ENCODE measurements at regions not wholly inside any gene's neighbourhood (a gene's known extent, or its start where the extent isn't known, plus 50 kb on each side); places are given as distances from the start of the nearest gene placed in this dataset.
"Not testable (repeated sequence)": the region's sequence is repeated elsewhere in the genome, so short reads cannot be mapped to it uniquely, and the experiment has no call there.

- not testable (repeated sequence) for H3K9me3 ChIP-seq (ENCODE audit: insufficient read depth, low read depth, low read length); H3F3A ChIP-seq (ENCODE audit: low read depth); H3K4me3 ChIP-seq (ENCODE audit: low read length, poor library complexity, severe bottlenecking); H3K4me1 ChIP-seq (ENCODE audit: insufficient read depth, low read length, poor library complexity, severe bottlenecking); H3K9ac ChIP-seq (ENCODE audit: low read depth, low read length, poor library complexity, severe bottlenecking); H3K79me2 ChIP-seq (ENCODE audit: insufficient read depth, low read length); H4K20me1 ChIP-seq (ENCODE audit: insufficient read depth, low read length, poor library complexity, severe bottlenecking); H3K9me2 ChIP-seq (replicated peaks; ENCODE audit: low read depth, low read length); H2AFZ ChIP-seq (ENCODE audit: low read length); H3K36me3 ChIP-seq (ENCODE audit: insufficient read depth, low read length); H3K27me3 ChIP-seq (ENCODE audit: insufficient read depth, low read length, poor library complexity, severe bottlenecking); H3K4me2 ChIP-seq (ENCODE audit: low read depth, low read length, poor library complexity, severe bottlenecking)
Observed at GRCh38 chrX:115840729-115841409, 279.9 kb downstream of the PLS3 start.

GRCh38 chrX:115850986-115851385 is 290.0 kb downstream of the PLS3 start:
- not testable (repeated sequence) for H3K79me2 ChIP-seq (ENCODE audit: insufficient read depth, low read length); H3K27me3 ChIP-seq (ENCODE audit: insufficient read depth, low read length, poor library complexity, severe bottlenecking); H3K4me2 ChIP-seq (ENCODE audit: low read depth, low read length, poor library complexity, severe bottlenecking)

GRCh38 chrX:115853260-115853659 is 292.3 kb downstream of the PLS3 start:
- H3K79me2 ChIP-seq (ENCODE audit: insufficient read depth, low read length); H3K9me2 ChIP-seq (replicated peaks; ENCODE audit: low read depth, low read length); H3K4me1 ChIP-seq (ENCODE audit: insufficient read depth, low read length, poor library complexity, severe bottlenecking); H3K36me3 ChIP-seq (ENCODE audit: insufficient read depth, low read length); H3K4me3 ChIP-seq (ENCODE audit: low read length, poor library complexity, severe bottlenecking); H3K27me3 ChIP-seq (ENCODE audit: insufficient read depth, low read length, poor library complexity, severe bottlenecking); H3K9ac ChIP-seq (ENCODE audit: low read depth, low read length, poor library complexity, severe bottlenecking); H3K9me3 ChIP-seq (ENCODE audit: insufficient read depth, low read depth, low read length); H4K20me1 ChIP-seq (ENCODE audit: insufficient read depth, low read length, poor library complexity, severe bottlenecking); H3F3A ChIP-seq (ENCODE audit: low read depth); H2AFZ ChIP-seq (ENCODE audit: low read length); H3K4me2 ChIP-seq (ENCODE audit: low read depth, low read length, poor library complexity, severe bottlenecking): not testable (repeated sequence)

More at GRCh38 chrX:115850986-115851385, 290.0 kb downstream of the PLS3 start:
- not testable (repeated sequence) for H3K9ac ChIP-seq (ENCODE audit: low read depth, low read length, poor library complexity, severe bottlenecking); H3K4me3 ChIP-seq (ENCODE audit: low read length, poor library complexity, severe bottlenecking); H4K20me1 ChIP-seq (ENCODE audit: insufficient read depth, low read length, poor library complexity, severe bottlenecking); H3K36me3 ChIP-seq (ENCODE audit: insufficient read depth, low read length); H2AFZ ChIP-seq (ENCODE audit: low read length); H3F3A ChIP-seq (ENCODE audit: low read depth); H3K4me1 ChIP-seq (ENCODE audit: insufficient read depth, low read length, poor library complexity, severe bottlenecking); H3K9me2 ChIP-seq (replicated peaks; ENCODE audit: low read depth, low read length); H3K9me3 ChIP-seq (ENCODE audit: insufficient read depth, low read depth, low read length)

- H3K9me2 ChIP-seq (replicated peaks; ENCODE audit: low read depth, low read length); H3F3A ChIP-seq (ENCODE audit: low read depth); H2AFZ ChIP-seq (ENCODE audit: low read length); H4K20me1 ChIP-seq (ENCODE audit: insufficient read depth, low read length, poor library complexity, severe bottlenecking); H3K36me3 ChIP-seq (ENCODE audit: insufficient read depth, low read length); H3K9ac ChIP-seq (ENCODE audit: low read depth, low read length, poor library complexity, severe bottlenecking); H3K27me3 ChIP-seq (ENCODE audit: insufficient read depth, low read length, poor library complexity, severe bottlenecking); H3K4me3 ChIP-seq (ENCODE audit: low read length, poor library complexity, severe bottlenecking); H3K4me1 ChIP-seq (ENCODE audit: insufficient read depth, low read length, poor library complexity, severe bottlenecking); H3K9me3 ChIP-seq (ENCODE audit: insufficient read depth, low read depth, low read length); H3K4me2 ChIP-seq (ENCODE audit: low read depth, low read length, poor library complexity, severe bottlenecking); H3K79me2 ChIP-seq (ENCODE audit: insufficient read depth, low read length): not testable (repeated sequence)
Observed at GRCh38 chrX:115881170-115881569, 289.4 kb upstream of the AGTR2 start.

GRCh38 chrX:115884121-115884520 is 286.4 kb upstream of the AGTR2 start:
- H3F3A ChIP-seq (ENCODE audit: low read depth); H3K4me1 ChIP-seq (ENCODE audit: insufficient read depth, low read length, poor library complexity, severe bottlenecking); H3K27me3 ChIP-seq (ENCODE audit: insufficient read depth, low read length, poor library complexity, severe bottlenecking); H4K20me1 ChIP-seq (ENCODE audit: insufficient read depth, low read length, poor library complexity, severe bottlenecking); H3K36me3 ChIP-seq (ENCODE audit: insufficient read depth, low read length); H3K9ac ChIP-seq (ENCODE audit: low read depth, low read length, poor library complexity, severe bottlenecking); H3K9me3 ChIP-seq (ENCODE audit: insufficient read depth, low read depth, low read length); H3K4me2 ChIP-seq (ENCODE audit: low read depth, low read length, poor library complexity, severe bottlenecking); H3K9me2 ChIP-seq (replicated peaks; ENCODE audit: low read depth, low read length); H2AFZ ChIP-seq (ENCODE audit: low read length); H3K4me3 ChIP-seq (ENCODE audit: low read length, poor library complexity, severe bottlenecking); H3K79me2 ChIP-seq (ENCODE audit: insufficient read depth, low read length): not testable (repeated sequence)

- H4K20me1 ChIP-seq (ENCODE audit: insufficient read depth, low read length, poor library complexity, severe bottlenecking); H3K27me3 ChIP-seq (ENCODE audit: insufficient read depth, low read length, poor library complexity, severe bottlenecking); H3K9me2 ChIP-seq (replicated peaks; ENCODE audit: low read depth, low read length); H3K79me2 ChIP-seq (ENCODE audit: insufficient read depth, low read length); H3K9me3 ChIP-seq (ENCODE audit: insufficient read depth, low read depth, low read length); H3K4me3 ChIP-seq (ENCODE audit: low read length, poor library complexity, severe bottlenecking); H3K4me1 ChIP-seq (ENCODE audit: insufficient read depth, low read length, poor library complexity, severe bottlenecking); H3K36me3 ChIP-seq (ENCODE audit: insufficient read depth, low read length); H3K4me2 ChIP-seq (ENCODE audit: low read depth, low read length, poor library complexity, severe bottlenecking); H3F3A ChIP-seq (ENCODE audit: low read depth); H2AFZ ChIP-seq (ENCODE audit: low read length); H3K9ac ChIP-seq (ENCODE audit: low read depth, low read length, poor library complexity, severe bottlenecking): not testable (repeated sequence)
Observed at GRCh38 chrX:115888041-115888440, 282.5 kb upstream of the AGTR2 start.

- H3K36me3 ChIP-seq (ENCODE audit: insufficient read depth, low read length); H3K79me2 ChIP-seq (ENCODE audit: insufficient read depth, low read length); H3K4me3 ChIP-seq (ENCODE audit: low read length, poor library complexity, severe bottlenecking); H2AFZ ChIP-seq (ENCODE audit: low read length); H3K4me1 ChIP-seq (ENCODE audit: insufficient read depth, low read length, poor library complexity, severe bottlenecking); H3K9me2 ChIP-seq (replicated peaks; ENCODE audit: low read depth, low read length); H3K27me3 ChIP-seq (ENCODE audit: insufficient read depth, low read length, poor library complexity, severe bottlenecking); H4K20me1 ChIP-seq (ENCODE audit: insufficient read depth, low read length, poor library complexity, severe bottlenecking); H3K9ac ChIP-seq (ENCODE audit: low read depth, low read length, poor library complexity, severe bottlenecking); H3K9me3 ChIP-seq (ENCODE audit: insufficient read depth, low read depth, low read length); H3K4me2 ChIP-seq (ENCODE audit: low read depth, low read length, poor library complexity, severe bottlenecking); H3F3A ChIP-seq (ENCODE audit: low read depth): not testable (repeated sequence)
Observed at GRCh38 chrX:115888519-115888918, 282.0 kb upstream of the AGTR2 start.
